B cell (primary cell): ENCODE measurements at regions not wholly inside any gene's neighbourhood (a gene's known extent, or its start where the extent isn't known, plus 50 kb on each side); places are given as distances from the start of the nearest gene placed in this dataset.

Experiments
- ATAC-seq: fragments of 200-7000 bp; cut with Tn5 transposase; one replicate; pipeline ENCODE4 v1.10.0; 2021; ENCODE audit warnings: low read depth, mild to moderate bottlenecking, moderate number of reproducible peaks, moderate library complexity
- CTCF ChIA-PET: fragments of 350-600 bp; sonication (Branson Sonifier 250); formaldehyde crosslinking; loops from one replicate; lab custom pipeline; 2021; ENCODE audit warnings: antibody characterized with exemption, inconsistent platforms; lab: Charles Lee
- POLR2A ChIA-PET: fragments of 350-600 bp; sonication (Branson Sonifier 250); formaldehyde crosslinking; loops from one replicate; lab custom pipeline; 2021; ENCODE audit warnings: antibody characterized with exemption; lab: Charles Lee
- DNase-seq: peaks from one replicate; pipeline ENCODE4 v3.0.0; 2013
- H2AFZ ChIP-seq: 2 replicates; pipeline ENCODE4 v1.6.1; 2012; ENCODE audit warnings: mild to moderate bottlenecking, low read depth, low read length; ENCODE audit not compliant: insufficient read depth, poor library complexity, severe bottlenecking
- H3K27ac ChIP-seq, 2 donors: 1 replicate in 1 of 2; 2 replicates in 1 of 2; pipeline ENCODE4 v1.5.1; 2012 to 2013; ENCODE audit warnings: low read length in 2 of 2, mild to moderate bottlenecking in 2 of 2, moderate library complexity in 1 of 2
- H3K27me3 ChIP-seq, 4 experiments: fragments of 200-600 bp in 1 of 4; sonication (generic) in 1 of 4; replicated peaks in 1 of 4; 1 replicate in 2 of 4; 2 replicates in 2 of 4; pipeline versions ENCODE4 v1.6.1 to v1.7.0; 2013 to 2016; ENCODE audit warnings: low read length in 3 of 4, mild to moderate bottlenecking in 2 of 4, mixed read lengths in 1 of 4, moderate library complexity in 1 of 4; ENCODE audit not compliant: insufficient read depth in 4 of 4, control insufficient read depth in 3 of 4; ENCODE audit errors: control extremely low read depth in 1 of 4
- H3K36me3 ChIP-seq, 2 experiments: replicated peaks in 1 of 2; 1 replicate in 1 of 2; 2 replicates in 1 of 2; pipeline versions ENCODE4 v1.6.1 to v1.7.1; 2013; ENCODE audit warnings: low read length in 1 of 2; ENCODE audit not compliant: insufficient read depth in 2 of 2, control insufficient read depth in 1 of 2; ENCODE audit errors: control extremely low read depth in 1 of 2, extremely low read depth in 1 of 2
- H3K4me1 ChIP-seq, 2 donors: fragments of 200-600 bp in 1 of 2; sonication (generic) in 1 of 2; 1 replicate in 1 of 2; 2 replicates in 1 of 2; pipeline versions ENCODE4 v1.5.1 to v1.6.1; 2013 to 2017; ENCODE audit warnings: low read length in 2 of 2; ENCODE audit not compliant: control insufficient read depth in 2 of 2, insufficient read depth in 2 of 2
- H3K4me2 ChIP-seq: replicated peaks from 2 replicates; pipeline ENCODE3; 2012; ENCODE audit warnings: mild to moderate bottlenecking, low read depth, low read length; ENCODE audit not compliant: poor library complexity, severe bottlenecking
- H3K4me3 ChIP-seq, 5 experiments: fragments of 200-600 bp in 1 of 5; sonication (generic) in 1 of 5; 1 replicate in 3 of 5; 2 replicates in 2 of 5; pipeline versions ENCODE4 v1.5.1 to v1.7.0; 2011 to 2016; ENCODE audit warnings: low read length in 4 of 5, mild to moderate bottlenecking in 4 of 5, low read depth in 2 of 5, control low read depth in 1 of 5, moderate library complexity in 1 of 5; ENCODE audit not compliant: insufficient read depth in 1 of 5; ENCODE audit errors: control extremely low read depth in 1 of 5, extremely low read depth in 1 of 5
- H3K79me2 ChIP-seq: fragments of 200-600 bp; sonication (generic); one replicate; pipeline ENCODE4 v1.6.0; 2016; ENCODE audit warnings: low read length; ENCODE audit not compliant: control insufficient read depth, insufficient read depth
- H3K9ac ChIP-seq: fragments of 200-600 bp; sonication (generic); 2 replicates; pipeline ENCODE4 v1.6.1; 2017; ENCODE audit warnings: mild to moderate bottlenecking, low read length, moderate library complexity
- H3K9me3 ChIP-seq, 3 donors: one replicate each; pipeline versions ENCODE4 v1.6.1 to v1.7.1; 2013; ENCODE audit warnings: low read length in 2 of 3; ENCODE audit not compliant: control insufficient read depth in 2 of 3, insufficient read depth in 1 of 3; ENCODE audit errors: control extremely low read depth in 1 of 3
- H4K20me1 ChIP-seq: 2 replicates; pipeline ENCODE4 v1.6.0; 2012; ENCODE audit warnings: mild to moderate bottlenecking, low read length; ENCODE audit not compliant: insufficient read depth, control insufficient read depth, poor library complexity, severe bottlenecking
- H3K27ac Mint-ChIP-seq: one replicate; pipeline ENCODE4 v1.8.0; 2021; ENCODE audit warnings: mixed read lengths
- H3K27me3 Mint-ChIP-seq: one replicate; pipeline ENCODE4 v1.8.0; 2021; ENCODE audit warnings: mixed read lengths
- H3K4me1 Mint-ChIP-seq: one replicate; pipeline ENCODE4 v1.8.0; 2021; ENCODE audit warnings: mixed read lengths
- H3K4me3 Mint-ChIP-seq: one replicate; pipeline ENCODE4 v1.8.0; 2021; ENCODE audit warnings: mixed read lengths
- H3K9me3 Mint-ChIP-seq: one replicate; pipeline ENCODE4 v1.8.0; 2022; ENCODE audit warnings: mixed read lengths; ENCODE audit not compliant: insufficient read depth
- CTCF ChIP-seq: fragments of 200-600 bp; IDR thresholded peaks from one replicate; pipeline ENCODE4 v1.8.0; 2022; ENCODE audit warnings: antibody characterized with exemption, mild to moderate bottlenecking
- EZH2 ChIP-seq: IDR thresholded peaks from 2 replicates; pipeline ENCODE4 v1.6.1; 2012; ENCODE audit warnings: borderline replicate concordance, low read depth, mild to moderate bottlenecking, moderate library complexity, low read length; ENCODE audit not compliant: insufficient read depth, poor library complexity, severe bottlenecking
- WGBS: methylation state at CpG from one replicate; pipeline ENCODE4 v1.1.5; 2013; ENCODE audit warnings: missing lambda C conversion rate; ENCODE audit not compliant: insufficient coverage; 5-methylcytosine and 5-hydroxymethylcytosine counted together
- intact Hi-C: fragments of 100-400 bp; cut with micrococcal nuclease; formaldehyde crosslinking; loops from one replicate; pipeline ENCODE4 v1.10.0; 2022

GRCh38 chr17:79677646-79678045, 53.1 kb upstream of the ENPP7 start:
- Histone ChIP-seq H3K27me3 (peaks cover 0 to 30% (median 3%) of the 10 kb centered on the region in 4 experiments), H3K27ac (no peak overlapping the region), H2AFZ (no peak overlapping the region), H4K20me1 (no peaks in the 10 kb centered on the region), H3K9me3 (peaks cover 0 to 25% (median 18%) of the 10 kb centered on the region in 3 donors), H3K9ac (no peak overlapping the region), H3K4me3 (no peak overlapping the region), H3K36me3 (no peaks in the 10 kb centered on the region), H3K4me2 (no peak overlapping the region), H3K79me2 (no peaks in the 10 kb centered on the region), H3K4me1 (no peaks in the 10 kb centered on the region)
- DNase-seq: no peak
- 75% methylated on average over 12 of the region's 12 CpGs for WGBS
- Mint-ChIP-seq H3K4me3 (no peak overlapping the region), H3K27me3 (peaks cover 39% of the 10 kb centered on the region), H3K27ac (no peak overlapping the region), H3K9me3 (peaks cover 2% of the 10 kb centered on the region), H3K4me1 (no peaks in the 10 kb centered on the region)
- TF ChIP-seq EZH2 (no peak), CTCF (no peak)
- POLR2A ChIA-PET: no interaction called here
- CTCF ChIA-PET: no interaction called here
- intact Hi-C loops: no loop called here
- ATAC-seq: no peak

- H3K9me3 ChIP-seq: peaks cover 0 to 29% (median 18%) of the 10 kb centered on the region in 3 donors
- H3K27ac ChIP-seq: no peak overlapping the region
- peaks cover 3% of the 10 kb centered on the region for H3K9me3 Mint-ChIP-seq
- peaks cover 0 to 29% (median 3%) of the 10 kb centered on the region in 4 experiments for H3K27me3 ChIP-seq
- TF ChIP-seq CTCF (no peak), EZH2 (no peak)
- H3K4me1 ChIP-seq: no peaks in the 10 kb centered on the region
- no peaks in the 10 kb centered on the region for H3K79me2 ChIP-seq
- no peaks in the 10 kb centered on the region for H4K20me1 ChIP-seq
- H3K4me3 ChIP-seq: no peak overlapping the region
- ATAC-seq (no peak), DNase-seq (no peak)
- ChIA-PET CTCF (no interaction called here), POLR2A (no interaction called here)
- no peak overlapping the region for H3K4me3 Mint-ChIP-seq
- H2AFZ ChIP-seq: no peak overlapping the region
- WGBS: 98% methylated on average over 9 of the region's 10 CpGs
- H3K9ac ChIP-seq: no peak overlapping the region
- peaks cover 39% of the 10 kb centered on the region for H3K27me3 Mint-ChIP-seq
- H3K4me2 ChIP-seq: no peak overlapping the region
- peaks cover under 1% of the 10 kb centered on the region for H3K4me1 Mint-ChIP-seq
- intact Hi-C loops: no loop called here
- no peaks in the 10 kb centered on the region for H3K36me3 ChIP-seq
- no peak overlapping the region for H3K27ac Mint-ChIP-seq
Observed at GRCh38 chr17:79676796-79677195, 53.9 kb upstream of the ENPP7 start.
